Body of pancreas (tissue), 4 donors: ENCODE measurements at regions not wholly inside any gene's neighbourhood (a gene's known extent, or its start where the extent isn't known, plus 50 kb on each side); places are given as distances from the start of the nearest gene placed in this dataset.

Experiments
- ATAC-seq: fragments of 150-250 bp; one replicate; pipeline ENCODE4 v1.9.1; 2016
- DNase-seq, 4 donors: peaks; one replicate each; pipeline ENCODE4 v3.0.0-alpha.2; 2019
- H3K27ac ChIP-seq, 4 donors: fragments of 200-600 bp; sonication (generic); 1 replicate in 3 of 4; 2 replicates in 1 of 4; pipeline versions ENCODE4 v1.5.1 to v1.6.1; 2016 to 2019; ENCODE audit warnings: mild to moderate bottlenecking in 1 of 4, mixed read lengths in 1 of 4, moderate library complexity in 1 of 4
- H3K27me3 ChIP-seq, 2 donors: fragments of 200-600 bp; sonication (generic); one replicate each; pipeline ENCODE4 v1.6.0; 2016; ENCODE audit warnings: mild to moderate bottlenecking in 1 of 2
- H3K36me3 ChIP-seq, 2 donors: fragments of 200-600 bp; sonication (generic); replicated peaks in 1 of 2; 2 replicates each; pipeline ENCODE4 v1.5.1; 2016; ENCODE audit warnings: low read depth in 2 of 2; ENCODE audit not compliant: insufficient read depth in 1 of 2
- H3K4me1 ChIP-seq: fragments of 200-600 bp; sonication (generic); one replicate; pipeline ENCODE4 v1.6.0; 2016
- H3K4me3 ChIP-seq, 2 donors: fragments of 200-600 bp; sonication (generic); 1 replicate in 1 of 2; 2 replicates in 1 of 2; pipeline ENCODE4 v1.5.1; 2016 to 2019
- H3K9me3 ChIP-seq, 3 donors: fragments of 200-600 bp; sonication (generic); 1 replicate in 2 of 3; 2 replicates in 1 of 3; pipeline ENCODE4 v1.5.1; 2016
- CTCF ChIP-seq, 7 experiments: fragments of 450-650 bp in 4 of 7; fragments of 200-600 bp in 3 of 7; sonication (generic) in 3 of 7; IDR thresholded peaks; one replicate each; pipeline ENCODE4 v1.5.1; 2016 to 2019; ENCODE audit warnings: antibody characterized with exemption in 7 of 7
- POLR2A ChIP-seq, 3 donors: fragments of 450-650 bp; IDR thresholded peaks; one replicate each; pipeline ENCODE4 v1.6.1; 2016; ENCODE audit warnings: antibody characterized with exemption in 3 of 3, mild to moderate bottlenecking in 2 of 3
- WGBS, 2 donors: methylation state at CpG; one replicate each; pipeline ENCODE4 v1.1.5; 2017; 5-methylcytosine and 5-hydroxymethylcytosine counted together
- intact Hi-C: fragments of 100-400 bp; cut with DNase I; formaldehyde crosslinking; loops from one replicate; pipeline ENCODE4 v1.15.1; 2023

GRCh38 chr18:5049124-5049523, 147.9 kb downstream of the AKAIN1 start:
- Histone ChIP-seq H3K27me3 (no peaks in the 10 kb centered on the region), H3K9me3 (no peaks in the 10 kb centered on the region), H3K36me3 (no peaks in the 10 kb centered on the region), H3K4me1 (no peaks in the 10 kb centered on the region), H3K27ac (no peak overlapping the region), H3K4me3 (no peak overlapping the region)
- DNase-seq = no peak
- 68 to 84% methylated on average over 3 of the region's 3 CpGs for WGBS, 2 donors
- ATAC-seq = no peak
- intact Hi-C loops = no loop called here
- TF ChIP-seq POLR2A (IDR thresholded peaks at IDR 0.05) = no peak
- no peak for TF ChIP-seq CTCF (IDR thresholded peaks at IDR 0.05)

GRCh38 chr18:5040476-5040875, 156.6 kb downstream of the AKAIN1 start:
- no peak for TF ChIP-seq POLR2A (IDR thresholded peaks at IDR 0.05)
- TF ChIP-seq CTCF (IDR thresholded peaks at IDR 0.05) = no peak
- no peak for ATAC-seq
- Histone ChIP-seq H3K27ac (no peak overlapping the region), H3K9me3 (no peaks in the 10 kb centered on the region), H3K4me1 (no peaks in the 10 kb centered on the region), H3K36me3 (no peaks in the 10 kb centered on the region), H3K27me3 (no peaks in the 10 kb centered on the region), H3K4me3 (no peak overlapping the region)
- WGBS, 2 donors = 61 to 64% methylated on average over 3 of the region's 3 CpGs
- no peak for DNase-seq
- intact Hi-C loops = no loop called here

DNA sequence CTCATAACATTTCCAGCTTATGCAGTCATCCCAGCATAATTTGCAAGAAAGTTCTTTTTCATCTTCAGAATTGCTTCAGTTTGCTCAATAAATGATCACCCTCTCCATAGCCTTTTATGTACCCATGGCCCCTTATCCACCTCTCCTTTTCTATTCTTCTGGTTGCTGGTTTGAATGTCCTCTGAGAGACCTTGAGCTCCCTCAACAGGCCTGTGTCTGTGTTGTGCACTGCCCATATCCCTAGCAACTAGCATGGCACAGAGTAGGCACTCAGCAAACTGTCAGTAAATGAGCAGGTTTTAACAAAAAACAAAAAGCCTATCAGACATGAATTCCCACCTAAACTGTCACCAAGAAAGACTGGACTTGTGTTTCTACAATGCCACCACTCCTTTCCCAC, 160.5 kb downstream of the AKAIN1 start:
- intact Hi-C loops = no loop called here
- no peaks in the 10 kb centered on the region for H3K4me1 ChIP-seq
- no peaks in the 10 kb centered on the region for H3K9me3 ChIP-seq
- H3K27me3 ChIP-seq = no peaks in the 10 kb centered on the region
- DNase-seq (no peak), ATAC-seq (no peak)
- TF ChIP-seq CTCF (IDR thresholded peaks at IDR 0.05) (no peak), POLR2A (IDR thresholded peaks at IDR 0.05) (no peak)
- no peaks in the 10 kb centered on the region for H3K36me3 ChIP-seq
- no peak overlapping the region for H3K27ac ChIP-seq
- H3K4me3 ChIP-seq = no peak overlapping the region

DNA sequence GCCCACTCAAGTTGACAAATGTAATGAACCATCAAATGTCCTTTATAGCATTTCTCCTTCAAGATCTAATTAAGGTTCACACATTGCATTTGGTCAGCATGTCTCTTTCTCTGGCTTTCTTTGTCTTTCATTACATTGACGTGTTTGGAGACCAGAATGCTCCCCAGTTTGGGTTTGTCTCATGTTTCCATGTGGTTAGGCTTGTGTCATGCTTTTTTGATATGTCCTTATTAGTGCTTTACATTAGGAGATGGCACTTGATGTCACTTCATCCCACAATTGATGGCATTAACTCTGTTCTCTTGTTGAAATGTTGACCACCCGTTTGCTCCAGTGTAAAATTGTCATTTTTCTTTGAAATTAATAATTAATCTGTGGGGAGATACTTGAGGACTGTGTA, 165.8 kb downstream of the AKAIN1 start:
- no peak overlapping the region for H3K4me3 ChIP-seq
- no peaks in the 10 kb centered on the region for H3K4me1 ChIP-seq
- WGBS, 2 donors = 9 to 21% methylated on average over 2 of the region's 2 CpGs
- no peak overlapping the region for H3K27ac ChIP-seq
- no peaks in the 10 kb centered on the region for H3K36me3 ChIP-seq
- TF ChIP-seq CTCF (IDR thresholded peaks at IDR 0.05) (no peak), POLR2A (IDR thresholded peaks at IDR 0.05) (no peak)
- ATAC-seq (no peak), DNase-seq (no peak)
- intact Hi-C loops = no loop called here
- H3K27me3 ChIP-seq = no peaks in the 10 kb centered on the region
- no peaks in the 10 kb centered on the region for H3K9me3 ChIP-seq

GRCh38 chr18:5030636-5031035, 166.4 kb downstream of the AKAIN1 start:
- no peak overlapping the region for H3K27ac ChIP-seq
- H3K27me3 ChIP-seq = no peaks in the 10 kb centered on the region
- no peaks in the 10 kb centered on the region for H3K4me1 ChIP-seq
- no peak for ATAC-seq
- DNase-seq = no peak
- no peak overlapping the region for H3K4me3 ChIP-seq
- WGBS, 2 donors = 44 to 73% methylated on average over 2 to 3 of the region's 3 CpGs
- TF ChIP-seq POLR2A (IDR thresholded peaks at IDR 0.05) (no peak), CTCF (IDR thresholded peaks at IDR 0.05) (no peak)
- no peaks in the 10 kb centered on the region for H3K36me3 ChIP-seq
- H3K9me3 ChIP-seq = no peaks in the 10 kb centered on the region
- intact Hi-C loops = no loop called here
